ENCODE measurements at regions not wholly inside any gene's neighbourhood (a gene's known extent, or its start where the extent isn't known, plus 50 kb on each side); places are given as distances from the start of the nearest gene placed in this dataset.

- TF ChIP-seq CTCF (optimal IDR thresholded peaks at IDR 0.05 in 1 of 3, IDR thresholded peaks at IDR 0.05 in 1 of 3, conservative IDR thresholded peaks at IDR 0.05 in 1 of 3; ENCODE audit: extremely low read depth in 1 of 3, insufficient read depth in 2 of 3, low read length in 3 of 3) (no peak), EZH2 (IDR thresholded peaks at IDR 0.05; ENCODE audit: low read length) (no peak)
Observed at GRCh38 chr1:227388214-227389168, 70.2 kb upstream of the CDC42BPA start.

All from keratinocyte (primary cell).